Breast epithelium (tissue), 3 donors: ENCODE measurements at regions not wholly inside any gene's neighbourhood (a gene's known extent, or its start where the extent isn't known, plus 50 kb on each side); places are given as distances from the start of the nearest gene placed in this dataset.

ENCODE experiments used
- CTCF ChIP-seq, 3 donors: fragments of 450-650 bp; IDR thresholded peaks; one replicate each; pipeline ENCODE4 v1.5.1; 2016 to 2017; ENCODE audit warnings: antibody characterized with exemption in 3 of 3, mild to moderate bottlenecking in 3 of 3, moderate library complexity in 3 of 3
- POLR2A ChIP-seq: fragments of 450-650 bp; IDR thresholded peaks from one replicate; pipeline ENCODE4 v1.6.1; 2016; ENCODE audit warnings: antibody characterized with exemption, mild to moderate bottlenecking, moderate library complexity
- POLR2AphosphoS5 ChIP-seq, 3 donors: sonication (generic); formaldehyde crosslinking; IDR thresholded peaks; one replicate each; pipeline ENCODE4 v1.6.1; 2017; ENCODE audit warnings: antibody characterized with exemption in 3 of 3

GRCh38 chr1:181216591-181216994, 128.1 kb downstream of the IER5 start:
- TF ChIP-seq POLR2A (no peak), POLR2AphosphoS5 (IDR thresholded peaks at IDR 0.05) (no peak), CTCF (IDR thresholded peaks at IDR 0.05) (no peak)
